ENCODE measurements at regions not wholly inside any gene's neighbourhood (a gene's known extent, or its start where the extent isn't known, plus 50 kb on each side); places are given as distances from the start of the nearest gene placed in this dataset.
A peak's percentile ranks its signal among the peaks of the same experiment; 100 is the strongest.

DNA sequence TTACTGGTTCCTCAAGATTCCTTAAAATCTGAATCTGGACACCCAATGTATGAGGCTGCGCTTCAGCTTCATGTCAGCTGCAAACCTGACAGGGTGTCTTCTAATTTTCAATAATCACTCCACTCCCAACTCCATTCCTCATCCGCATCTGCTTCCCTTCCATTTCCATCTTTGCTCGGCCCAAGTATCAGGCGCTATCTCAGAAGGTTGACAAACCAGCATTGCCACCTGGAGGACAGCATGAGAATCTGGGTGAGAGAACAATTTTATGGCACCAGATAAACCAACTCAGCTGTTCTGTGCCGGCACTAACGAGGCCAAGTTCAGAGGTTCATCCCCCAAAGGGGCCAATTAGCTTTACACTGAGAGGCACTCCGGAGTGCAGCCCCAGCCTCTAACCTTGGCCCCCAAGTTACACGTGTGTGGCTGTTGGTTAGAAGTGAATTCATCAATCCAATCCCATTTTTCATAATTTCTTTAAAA, 79.1 kb upstream of the LMO2 start:
- TF ChIP-seq, protein P1, sequence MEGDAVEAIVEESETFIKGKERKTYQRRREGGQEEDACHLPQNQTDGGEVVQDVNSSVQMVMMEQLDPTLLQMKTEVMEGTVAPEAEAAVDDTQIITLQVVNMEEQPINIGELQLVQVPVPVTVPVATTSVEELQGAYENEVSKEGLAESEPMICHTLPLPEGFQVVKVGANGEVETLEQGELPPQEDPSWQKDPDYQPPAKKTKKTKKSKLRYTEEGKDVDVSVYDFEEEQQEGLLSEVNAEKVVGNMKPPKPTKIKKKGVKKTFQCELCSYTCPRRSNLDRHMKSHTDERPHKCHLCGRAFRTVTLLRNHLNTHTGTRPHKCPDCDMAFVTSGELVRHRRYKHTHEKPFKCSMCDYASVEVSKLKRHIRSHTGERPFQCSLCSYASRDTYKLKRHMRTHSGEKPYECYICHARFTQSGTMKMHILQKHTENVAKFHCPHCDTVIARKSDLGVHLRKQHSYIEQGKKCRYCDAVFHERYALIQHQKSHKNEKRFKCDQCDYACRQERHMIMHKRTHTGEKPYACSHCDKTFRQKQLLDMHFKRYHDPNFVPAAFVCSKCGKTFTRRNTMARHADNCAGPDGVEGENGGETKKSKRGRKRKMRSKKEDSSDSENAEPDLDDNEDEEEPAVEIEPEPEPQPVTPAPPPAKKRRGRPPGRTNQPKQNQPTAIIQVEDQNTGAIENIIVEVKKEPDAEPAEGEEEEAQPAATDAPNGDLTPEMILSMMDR (IDR thresholded peaks at IDR 0.05; ENCODE audit: low read length), result peak; percentile 51; the same call in 1 of the 2 replicates
- no peak for TF ChIP-seq EZH2 (IDR thresholded peaks at IDR 0.05; ENCODE audit: borderline replicate concordance, low read length)

All from OCI-LY1 (cell line).